Brain pericyte (primary cell): ENCODE measurements at regions not wholly inside any gene's neighbourhood (a gene's known extent, or its start where the extent isn't known, plus 50 kb on each side); places are given as distances from the start of the nearest gene placed in this dataset.
"Not testable (repeated sequence)": the region's sequence is repeated elsewhere in the genome, so short reads cannot be mapped to it uniquely, and the experiment has no call there.

Experiments
- DNase-seq: peaks from one replicate; pipeline ENCODE4 v3.0.0-alpha.2; 2012; ENCODE audit warnings: low read depth, low spot score

- not testable (repeated sequence) for DNase-seq
Observed at GRCh38 chr3:195669310-195669709, 51.5 kb upstream of the MUC20 start.

GRCh38 chr3:195668131-195668766 is 52.5 kb upstream of the MUC20 start:
- DNase-seq = not testable (repeated sequence)

DNA sequence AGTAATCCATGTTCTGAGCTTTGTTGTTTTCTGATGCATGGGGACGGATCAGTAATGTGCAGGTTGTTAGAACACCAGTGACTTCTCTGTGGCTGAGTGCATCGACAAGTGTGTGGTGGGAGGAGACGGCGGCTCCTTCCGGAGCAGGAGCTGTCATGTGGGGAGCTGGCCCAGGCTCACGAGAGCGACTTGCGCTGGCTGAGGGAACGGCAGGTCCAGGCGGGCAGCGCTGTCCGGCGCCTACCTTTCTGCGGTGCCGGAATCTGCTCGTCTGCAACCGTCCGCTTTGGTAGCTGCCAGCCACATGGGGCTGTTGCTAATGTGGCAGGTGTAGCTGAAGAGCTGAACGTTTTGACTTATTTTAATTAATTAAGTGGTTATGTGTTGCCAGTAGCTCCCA is 55.5 kb upstream of the MUC20 start:
- DNase-seq = not testable (repeated sequence)

GRCh38 chr3:195664131-195664530 is 56.6 kb upstream of the MUC20 start:
- not testable (repeated sequence) for DNase-seq

GRCh38 chr3:195659136-195659533 is 61.6 kb upstream of the MUC20 start:
- not testable (repeated sequence) for DNase-seq

DNA sequence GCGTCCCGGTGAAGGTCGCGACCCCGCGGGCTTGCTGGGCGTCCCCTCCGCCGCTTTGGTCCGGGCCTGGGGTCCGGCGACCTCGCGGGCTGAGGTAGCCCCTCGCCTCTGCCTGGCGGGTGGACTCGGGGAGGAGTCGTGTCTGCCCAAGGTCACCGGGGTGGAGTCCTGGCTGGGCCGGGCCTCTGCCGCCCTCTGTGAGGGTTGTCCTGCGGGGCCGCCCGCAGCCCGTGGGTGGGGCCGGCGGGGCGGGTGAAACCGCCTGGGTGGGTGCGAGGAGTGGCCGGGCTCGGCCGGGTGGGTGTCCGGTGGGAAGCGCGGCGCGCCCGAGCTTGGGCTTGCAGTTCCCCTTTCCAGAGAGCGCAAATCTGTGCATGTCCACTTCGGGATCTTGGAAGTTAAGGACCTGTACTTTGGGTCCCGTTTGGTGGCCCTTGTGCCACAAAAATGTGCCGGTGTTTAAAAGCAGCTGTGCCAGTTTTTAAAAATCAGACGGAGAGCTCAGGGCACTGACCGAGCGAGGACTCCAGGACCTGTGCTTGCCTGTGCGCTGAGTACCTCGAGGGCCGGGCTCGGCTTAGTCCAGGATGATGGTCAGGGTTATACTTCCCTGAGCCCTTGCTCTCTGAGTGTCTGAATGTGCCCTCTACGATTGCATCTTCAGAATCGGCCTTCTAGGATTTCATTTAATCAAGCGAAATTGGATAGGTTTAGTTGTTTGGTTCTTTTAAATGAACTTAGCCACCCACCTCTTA is 62.2 kb upstream of the MUC20 start:
- not testable (repeated sequence) for DNase-seq

DNA sequence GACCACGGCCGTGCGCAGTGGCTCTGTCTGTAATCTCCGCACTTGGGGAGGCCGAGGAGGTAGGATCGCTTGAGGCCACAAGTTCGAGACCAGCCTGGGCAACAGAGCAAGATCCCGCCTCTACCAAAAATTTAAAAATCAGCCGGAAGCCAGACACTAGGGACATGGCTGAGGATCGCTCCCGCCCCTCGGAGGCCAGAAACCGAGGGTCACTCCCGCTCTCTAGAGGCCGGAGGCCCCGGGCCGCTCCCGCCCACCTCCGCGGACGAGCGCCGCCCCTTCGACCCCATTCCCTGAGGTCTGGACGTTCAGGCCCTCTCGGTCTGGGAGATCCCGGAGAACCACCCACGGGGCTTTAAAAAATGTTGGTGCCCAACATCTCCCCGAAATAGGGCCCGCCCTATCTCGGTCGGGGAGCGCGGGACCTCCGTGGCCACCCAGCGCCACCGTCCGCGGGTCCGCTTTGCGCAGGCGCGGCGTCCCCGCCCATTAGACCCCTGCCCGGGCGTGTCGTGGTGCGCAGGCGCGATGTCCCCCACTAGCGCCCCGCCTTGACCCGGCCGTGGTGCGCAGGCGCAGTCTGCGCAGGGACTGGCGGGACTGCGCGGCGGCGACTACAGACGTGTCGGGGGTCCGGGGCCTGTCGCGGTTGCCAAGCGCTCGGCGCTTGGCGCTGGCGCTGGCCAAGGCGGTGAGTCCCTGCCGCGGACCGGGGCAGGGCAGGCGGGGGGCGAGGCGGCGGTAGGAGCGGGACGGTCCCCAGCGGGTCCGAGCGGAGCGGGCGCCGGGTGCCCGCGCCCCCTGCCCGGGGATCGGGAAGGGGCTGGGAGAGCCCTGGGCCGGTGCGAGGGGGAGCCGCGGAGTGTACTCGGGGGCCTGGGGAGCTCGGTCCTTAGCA is 63.1 kb upstream of the MUC20 start:
- DNase-seq = peak; percentile 1

- not testable (repeated sequence) for DNase-seq
Observed at GRCh38 chr3:195656091-195656490, 64.7 kb upstream of the MUC20 start.

DNA sequence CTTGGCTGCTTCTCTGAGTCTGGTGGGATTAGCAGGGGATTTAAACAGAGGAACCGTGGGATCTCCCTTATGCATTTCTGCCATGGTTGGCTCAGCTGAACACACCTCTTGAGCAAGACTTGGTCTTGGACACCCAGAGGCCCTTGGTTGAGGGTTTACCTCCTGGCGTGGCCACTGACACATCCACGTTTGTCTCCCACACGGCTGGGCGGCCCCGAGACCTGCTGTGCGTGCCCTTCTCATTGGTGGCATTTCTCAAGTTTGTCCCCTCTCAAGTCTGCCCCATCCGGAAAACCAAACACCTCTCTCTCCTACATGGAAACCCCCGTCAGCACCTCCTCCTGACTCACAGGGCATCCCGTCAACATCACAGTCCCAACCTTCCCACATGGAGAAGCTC is 66.0 kb upstream of the MUC20 start:
- not testable (repeated sequence) for DNase-seq

DNA sequence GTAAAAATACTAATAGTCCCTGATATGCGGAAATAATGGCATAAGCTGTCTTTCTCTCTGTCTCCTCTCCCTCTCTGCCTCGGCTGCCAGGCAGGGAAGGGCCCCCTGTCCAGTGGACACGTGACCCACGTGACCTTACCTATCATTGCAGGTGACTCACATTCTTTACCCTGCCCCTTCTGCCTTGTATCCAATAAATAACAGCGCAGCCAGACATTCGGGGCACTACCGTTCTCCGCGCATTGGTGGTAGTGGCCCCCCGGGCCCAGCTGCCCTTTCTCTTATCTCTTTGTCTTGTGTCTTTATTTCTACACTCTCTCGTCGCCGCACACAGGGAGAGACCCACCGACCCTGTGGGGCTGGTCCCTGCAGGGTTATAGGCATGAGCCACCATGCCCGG is 66.6 kb upstream of the MUC20 start:
- not testable (repeated sequence) for DNase-seq

DNA sequence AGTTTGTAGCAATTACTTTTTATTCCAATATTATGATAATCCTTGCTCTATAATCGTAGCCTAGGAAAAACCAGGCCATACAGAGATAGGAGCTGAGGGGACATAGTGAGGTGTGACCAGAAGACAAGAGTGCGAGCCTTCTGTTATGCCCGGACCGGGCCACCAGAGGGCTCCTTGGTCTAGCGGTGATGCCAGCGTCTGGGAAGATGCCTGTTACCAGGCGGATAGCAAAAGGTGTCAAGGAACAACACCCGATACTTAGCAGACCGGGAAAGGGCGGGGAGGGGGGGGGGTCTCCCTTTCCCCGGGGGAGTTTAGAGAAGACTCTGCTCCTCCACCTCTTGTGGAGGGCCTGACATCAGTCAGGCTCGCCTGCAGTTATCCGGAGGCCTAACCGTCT is 67.1 kb upstream of the MUC20 start:
- not testable (repeated sequence) for DNase-seq

- DNase-seq = not testable (repeated sequence)
Observed at GRCh38 chr3:195647912-195648702, 64.4 kb upstream of the APOD start.

- not testable (repeated sequence) for DNase-seq
Observed at GRCh38 chr3:195645872-195646271, 62.1 kb upstream of the APOD start.

GRCh38 chr3:195643245-195643644 is 59.5 kb upstream of the APOD start:
- DNase-seq = not testable (repeated sequence)

- not testable (repeated sequence) for DNase-seq
Observed at GRCh38 chr3:195642311-195642710, 58.6 kb upstream of the APOD start.

DNA sequence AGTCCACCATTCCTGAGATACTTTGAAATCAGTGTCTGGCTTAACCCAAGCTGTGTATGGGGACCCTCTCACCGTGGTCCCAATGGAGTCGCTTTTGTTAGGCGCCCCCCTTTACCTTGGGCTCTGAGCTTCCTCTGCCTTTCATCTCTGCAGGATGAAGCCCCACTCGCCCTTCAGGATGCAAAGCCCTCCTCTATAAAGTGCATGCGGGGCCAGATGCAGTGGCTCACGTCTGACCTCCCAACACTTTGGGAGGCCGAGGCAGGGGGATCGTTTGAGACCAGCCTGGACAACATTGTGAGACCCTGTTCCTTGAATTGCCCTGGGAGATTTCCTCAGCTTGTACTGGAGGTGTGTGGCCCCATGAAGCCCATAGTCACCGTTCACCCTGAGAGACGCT is 54.7 kb upstream of the APOD start:
- not testable (repeated sequence) for DNase-seq

- DNase-seq = not testable (repeated sequence)
Observed at GRCh38 chr3:195637473-195638233, 53.9 kb upstream of the APOD start.

GRCh38 chr3:195637011-195637410 is 53.3 kb upstream of the APOD start:
- DNase-seq = not testable (repeated sequence)

DNA sequence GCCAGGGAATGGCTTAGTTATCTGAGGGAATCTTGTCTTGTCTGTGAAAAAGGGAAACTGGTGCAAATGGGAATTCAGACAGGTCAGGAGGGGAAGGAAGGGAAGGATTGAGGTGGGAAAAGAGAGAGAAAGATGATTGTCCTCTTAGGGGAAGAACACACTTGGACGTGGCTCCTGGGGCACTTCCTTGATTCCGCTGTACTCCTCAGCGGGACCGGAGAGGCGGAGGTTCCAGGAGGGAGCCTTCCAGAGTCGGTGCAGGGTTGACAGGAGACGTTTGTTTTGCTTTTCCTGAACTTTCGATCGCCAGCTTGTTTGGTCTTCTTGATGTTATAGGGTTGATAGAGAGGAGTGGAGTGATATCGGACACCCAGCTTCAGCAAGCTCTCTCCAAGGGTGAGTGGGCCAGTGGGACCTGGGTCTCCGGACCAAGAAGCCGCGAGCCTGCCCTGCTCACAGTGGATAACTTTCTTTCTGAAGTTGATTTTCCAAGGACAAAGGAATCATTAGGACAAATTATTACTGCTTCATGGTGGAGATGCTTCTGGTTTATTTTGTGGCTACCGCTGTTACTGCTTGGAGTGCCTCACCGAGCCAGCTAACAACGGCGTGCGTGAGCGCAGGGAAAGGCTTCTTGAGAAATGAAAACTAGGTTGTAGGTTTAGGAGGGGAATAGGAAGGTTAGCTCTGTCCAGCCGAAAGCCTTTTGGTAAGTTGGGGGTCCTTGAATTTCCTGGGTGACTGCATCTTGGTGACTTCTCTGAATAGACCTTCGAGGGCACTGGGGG is 52.4 kb upstream of the APOD start:
- DNase-seq = not testable (repeated sequence)
